Body of pancreas (tissue), 4 donors: ENCODE measurements at regions not wholly inside any gene's neighbourhood (a gene's known extent, or its start where the extent isn't known, plus 50 kb on each side); places are given as distances from the start of the nearest gene placed in this dataset.

Experiments used
- ATAC-seq: fragments of 150-250 bp; one replicate; pipeline ENCODE4 v1.9.1; 2016
- DNase-seq, 4 donors: peaks; one replicate each; pipeline ENCODE4 v3.0.0-alpha.2; 2019
- H3K27ac ChIP-seq, 4 donors: fragments of 200-600 bp; sonication (generic); 1 replicate in 3 of 4; 2 replicates in 1 of 4; pipeline versions ENCODE4 v1.5.1 to v1.6.1; 2016 to 2019; ENCODE audit warnings: mild to moderate bottlenecking in 1 of 4, mixed read lengths in 1 of 4, moderate library complexity in 1 of 4
- H3K27me3 ChIP-seq, 2 donors: fragments of 200-600 bp; sonication (generic); one replicate each; pipeline ENCODE4 v1.6.0; 2016; ENCODE audit warnings: mild to moderate bottlenecking in 1 of 2
- H3K36me3 ChIP-seq, 2 donors: fragments of 200-600 bp; sonication (generic); replicated peaks in 1 of 2; 2 replicates each; pipeline ENCODE4 v1.5.1; 2016; ENCODE audit warnings: low read depth in 2 of 2; ENCODE audit not compliant: insufficient read depth in 1 of 2
- H3K4me1 ChIP-seq: fragments of 200-600 bp; sonication (generic); one replicate; pipeline ENCODE4 v1.6.0; 2016
- H3K4me3 ChIP-seq, 2 donors: fragments of 200-600 bp; sonication (generic); 1 replicate in 1 of 2; 2 replicates in 1 of 2; pipeline ENCODE4 v1.5.1; 2016 to 2019
- H3K9me3 ChIP-seq, 3 donors: fragments of 200-600 bp; sonication (generic); 1 replicate in 2 of 3; 2 replicates in 1 of 3; pipeline ENCODE4 v1.5.1; 2016
- CTCF ChIP-seq, 7 experiments: fragments of 450-650 bp in 4 of 7; fragments of 200-600 bp in 3 of 7; sonication (generic) in 3 of 7; IDR thresholded peaks; one replicate each; pipeline ENCODE4 v1.5.1; 2016 to 2019; ENCODE audit warnings: antibody characterized with exemption in 7 of 7
- POLR2A ChIP-seq, 3 donors: fragments of 450-650 bp; IDR thresholded peaks; one replicate each; pipeline ENCODE4 v1.6.1; 2016; ENCODE audit warnings: antibody characterized with exemption in 3 of 3, mild to moderate bottlenecking in 2 of 3
- WGBS, 2 donors: methylation state at CpG; one replicate each; pipeline ENCODE4 v1.1.5; 2017; 5-methylcytosine and 5-hydroxymethylcytosine counted together
- intact Hi-C: fragments of 100-400 bp; cut with DNase I; formaldehyde crosslinking; loops from one replicate; pipeline ENCODE4 v1.15.1; 2023

DNA sequence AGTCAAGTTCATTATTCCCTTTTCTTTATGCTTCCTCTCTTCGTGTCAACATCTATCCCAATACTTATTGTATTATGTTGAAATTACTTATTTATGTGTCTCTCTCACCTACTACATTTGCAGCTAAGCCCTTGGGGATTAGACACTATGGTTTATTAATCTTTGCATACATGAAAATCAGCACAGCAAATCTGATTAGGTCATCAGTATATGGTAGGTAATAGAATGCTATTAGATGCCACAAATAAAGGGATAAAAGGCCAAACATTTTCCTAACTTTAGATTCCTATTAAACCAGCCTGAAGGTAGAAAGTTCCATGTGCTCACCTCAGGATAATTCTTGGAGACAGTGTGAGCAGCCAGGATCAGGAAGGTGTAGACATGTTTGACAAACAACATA is 490.1 kb upstream of the MPDZ start:
- no peaks in the 10 kb centered on the region for H3K9me3 ChIP-seq
- ATAC-seq (no peak), DNase-seq (no peak)
- TF ChIP-seq POLR2A (IDR thresholded peaks at IDR 0.05) (no peak), CTCF (IDR thresholded peaks at IDR 0.05) (no peak)
- intact Hi-C loops: no loop called here
- H3K4me1 ChIP-seq: no peaks in the 10 kb centered on the region
- 60 to 67% methylated on average over 1 of the region's 1 CpG for WGBS, 2 donors
- H3K27ac ChIP-seq: no peak overlapping the region
- H3K27me3 ChIP-seq: no peaks in the 10 kb centered on the region
- H3K4me3 ChIP-seq: no peak overlapping the region
- no peaks in the 10 kb centered on the region for H3K36me3 ChIP-seq

- H3K36me3 ChIP-seq: no peaks in the 10 kb centered on the region
- ATAC-seq (no peak), DNase-seq (no peak)
- H3K4me1 ChIP-seq: no peaks in the 10 kb centered on the region
- H3K9me3 ChIP-seq: no peaks in the 10 kb centered on the region
- no peak overlapping the region for H3K27ac ChIP-seq
- TF ChIP-seq CTCF (IDR thresholded peaks at IDR 0.05) (no peak), POLR2A (IDR thresholded peaks at IDR 0.05) (no peak)
- WGBS, 2 donors: 88 to 89% methylated on average over 3 of the region's 3 CpGs
- no peak overlapping the region for H3K4me3 ChIP-seq
- H3K27me3 ChIP-seq: no peaks in the 10 kb centered on the region
- intact Hi-C loops: no loop called here
These were observed 489.5 kb upstream of the MPDZ start for GRCh38 chr9:13769006-13769405.

- WGBS, 2 donors: 50 to 56% methylated on average over 3 of the region's 3 CpGs
- Histone ChIP-seq H3K4me3 (no peak overlapping the region), H3K27ac (no peak overlapping the region), H3K9me3 (no peaks in the 10 kb centered on the region), H3K4me1 (no peaks in the 10 kb centered on the region), H3K27me3 (no peaks in the 10 kb centered on the region), H3K36me3 (no peaks in the 10 kb centered on the region)
- no peak for ATAC-seq
- intact Hi-C loops: no loop called here
- no peak for DNase-seq
- TF ChIP-seq POLR2A (IDR thresholded peaks at IDR 0.05) (no peak), CTCF (IDR thresholded peaks at IDR 0.05) (no peak)
These were observed 482.7 kb upstream of the MPDZ start for GRCh38 chr9:13762209-13762608.

GRCh38 chr9:13759551-13759950 is 480.1 kb upstream of the MPDZ start:
- Histone ChIP-seq H3K27me3 (no peaks in the 10 kb centered on the region), H3K4me3 (no peak overlapping the region), H3K36me3 (no peaks in the 10 kb centered on the region), H3K9me3 (no peaks in the 10 kb centered on the region), H3K27ac (no peak overlapping the region), H3K4me1 (no peaks in the 10 kb centered on the region)
- TF ChIP-seq CTCF (IDR thresholded peaks at IDR 0.05): no peak
- no peak for TF ChIP-seq POLR2A (IDR thresholded peaks at IDR 0.05)
- intact Hi-C loops: no loop called here
- DNase-seq: no peak
- WGBS, 2 donors: 76 to 80% methylated on average over 3 of the region's 3 CpGs
- ATAC-seq: no peak

DNA sequence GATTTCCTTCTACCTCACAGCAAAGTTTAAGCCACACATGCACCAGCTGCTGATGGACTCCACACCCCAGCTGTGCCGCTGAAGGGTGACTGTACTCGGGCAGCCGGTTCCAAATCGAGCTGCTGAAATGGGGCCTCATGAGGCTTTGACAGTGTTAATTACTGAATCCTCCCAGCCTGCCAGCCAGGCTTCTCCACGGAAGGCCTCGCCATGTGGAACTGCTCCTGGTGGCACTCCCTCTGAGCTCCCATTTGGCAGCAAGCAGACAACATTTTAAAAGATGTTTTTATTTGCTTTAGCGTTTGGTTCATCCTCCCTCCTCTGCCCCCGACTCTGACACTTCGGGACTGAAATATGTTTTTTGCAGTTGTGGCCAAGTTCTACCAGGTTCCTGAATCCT is 479.4 kb upstream of the MPDZ start:
- Histone ChIP-seq H3K4me1 (no peaks in the 10 kb centered on the region), H3K9me3 (no peaks in the 10 kb centered on the region), H3K27me3 (no peaks in the 10 kb centered on the region), H3K4me3 (no peak overlapping the region), H3K36me3 (no peaks in the 10 kb centered on the region), H3K27ac (no peak overlapping the region)
- ATAC-seq (no peak), DNase-seq (no peak)
- intact Hi-C loops: no loop called here
- WGBS, 2 donors: 86 to 91% methylated on average over 9 of the region's 9 CpGs
- TF ChIP-seq POLR2A (IDR thresholded peaks at IDR 0.05) (no peak), CTCF (IDR thresholded peaks at IDR 0.05) (no peak)
